Endothelial cell of umbilical vein (primary cell): ENCODE measurements at regions not wholly inside any gene's neighbourhood (a gene's known extent, or its start where the extent isn't known, plus 50 kb on each side); places are given as distances from the start of the nearest gene placed in this dataset.

Experiments
- BruUV-seq: library from RNA; stranded (reverse); fragments of 400-500 nt; replicated peaks from 2 replicates; lab custom pipeline; 2021; lab: Mats Ljungman, UMichigan
- CTCF ChIA-PET: fragments of 300-600, 350-600 bp; sonication (Branson Sonifier 250); formaldehyde crosslinking; loops from one replicate; lab custom pipeline; 2021; ENCODE audit warnings: antibody characterized with exemption, inconsistent platforms; lab: Charles Lee
- POLR2A ChIA-PET: fragments of 300-600, 350-600 bp; sonication (Branson Sonifier 250); formaldehyde crosslinking; loops from one replicate; lab custom pipeline; 2021; ENCODE audit warnings: antibody characterized with exemption, inconsistent platforms; lab: Charles Lee
- DNase-seq: peaks from one replicate; pipeline ENCODE4 v3.0.0-alpha.2; 2011; ENCODE audit warnings: low read depth, low spot score
- FAIRE-seq: peaks from 2 replicates; lab custom pipeline; 2011; peaks lifted over from hg19 to GRCh38; lab: Jason Lieb, UNC
- H2AFZ ChIP-seq: 2 replicates; pipeline ENCODE4 v1.6.0; 2012; ENCODE audit warnings: low read depth, low read length, control low read depth, inconsistent platforms
- H3K27ac ChIP-seq: 2 replicates; pipeline ENCODE4 v1.5.1; 2011; ENCODE audit warnings: low read depth, mild to moderate bottlenecking, control low read depth, low read length, moderate library complexity; ENCODE audit not compliant: insufficient read depth
- H3K27me3 ChIP-seq, 2 experiments: 2 replicates each; pipeline versions ENCODE4 v1.6.0 to v1.6.1; 2011; ENCODE audit warnings: low read length in 2 of 2, mixed read lengths in 1 of 2; ENCODE audit not compliant: control insufficient read depth in 2 of 2, insufficient read depth in 2 of 2
- H3K36me3 ChIP-seq, 2 experiments: 2 replicates in 1 of 2; 3 replicates in 1 of 2; pipeline ENCODE4 v1.5.1; 2011; ENCODE audit warnings: low read length in 2 of 2, mild to moderate bottlenecking in 1 of 2, moderate library complexity in 1 of 2; ENCODE audit not compliant: control insufficient read depth in 2 of 2, insufficient read depth in 2 of 2; ENCODE audit errors: extremely low read depth in 1 of 2
- H3K4me1 ChIP-seq: 3 replicates; pipeline ENCODE4 v1.5.1; 2011; ENCODE audit warnings: mild to moderate bottlenecking, low read length; ENCODE audit not compliant: control insufficient read depth, insufficient read depth; ENCODE audit errors: extremely low read depth
- H3K4me2 ChIP-seq: 2 replicates; pipeline ENCODE4 v1.6.1; 2011; ENCODE audit warnings: low read length, control low read depth, mixed read lengths; ENCODE audit not compliant: insufficient read depth
- H3K4me3 ChIP-seq, 3 experiments: fragments of 200-600 bp in 1 of 3; sonication (generic), shearing (Covaris generic) in 1 of 3; replicated peaks in 1 of 3; 2 replicates each; pipeline ENCODE4 v1.5.1; 2011 to 2016; ENCODE audit warnings: control low read depth in 3 of 3, low read length in 3 of 3, mild to moderate bottlenecking in 2 of 3, inconsistent platforms in 1 of 3, low read depth in 1 of 3, moderate library complexity in 1 of 3; ENCODE audit not compliant: insufficient read depth in 1 of 3
- H3K79me2 ChIP-seq: 2 replicates; pipeline ENCODE4 v1.6.0; 2012; ENCODE audit warnings: low read length, inconsistent platforms; ENCODE audit not compliant: control insufficient read depth, insufficient read depth
- H3K9ac ChIP-seq: replicated peaks from 2 replicates; pipeline ENCODE3; 2011; ENCODE audit warnings: low read length, control low read depth; ENCODE audit not compliant: insufficient read depth; ENCODE audit errors: extremely low read depth
- H3K9me1 ChIP-seq: replicated peaks from 3 replicates; pipeline ENCODE4 v1.6.0; 2011; ENCODE audit warnings: mild to moderate bottlenecking, low read length; ENCODE audit not compliant: control insufficient read depth, insufficient read depth; ENCODE audit errors: extremely low read depth
- H3K9me3 ChIP-seq: replicated peaks from 2 replicates; pipeline ENCODE4 v1.5.1; 2012; ENCODE audit warnings: low read length, inconsistent platforms; ENCODE audit not compliant: control insufficient read depth, insufficient read depth
- H4K20me1 ChIP-seq: replicated peaks from 2 replicates; pipeline ENCODE3; 2011; ENCODE audit warnings: mild to moderate bottlenecking, low read length; ENCODE audit not compliant: control insufficient read depth, insufficient read depth; ENCODE audit errors: extremely low read depth
- EZH2 ChIP-seq: IDR thresholded peaks from 2 replicates; pipeline ENCODE4 v1.6.1; 2012; ENCODE audit warnings: borderline replicate concordance, low read depth, mild to moderate bottlenecking, moderate library complexity, low read length, inconsistent platforms; ENCODE audit not compliant: severe bottlenecking
- FOS ChIP-seq: IDR thresholded peaks from 2 replicates; pipeline ENCODE4 v1.6.1; 2011; ENCODE audit warnings: mild to moderate bottlenecking, low read length, moderate library complexity, borderline replicate concordance; ENCODE audit not compliant: insufficient read depth
- GATA2 ChIP-seq: IDR thresholded peaks from 2 replicates; pipeline ENCODE4 v1.7.0; 2011; ENCODE audit warnings: low read depth, mild to moderate bottlenecking, moderate library complexity, mixed read lengths, low read length; ENCODE audit not compliant: insufficient read length, insufficient read depth
- JUN ChIP-seq: IDR thresholded peaks from 2 replicates; pipeline ENCODE4 v1.6.1; 2011; ENCODE audit warnings: borderline replicate concordance, low read depth; ENCODE audit not compliant: insufficient read length, insufficient read depth
- MAX ChIP-seq: IDR thresholded peaks from 2 replicates; pipeline ENCODE4 v1.6.1; 2011; ENCODE audit not compliant: insufficient read depth, insufficient read length
- MYC ChIP-seq: IDR thresholded peaks from one replicate; pipeline ENCODE4 v1.6.1; 2011; ENCODE audit warnings: mild to moderate bottlenecking, low read depth, low read length
- POLR2A ChIP-seq: IDR thresholded peaks from 2 replicates; pipeline ENCODE4 v1.6.1; 2012; ENCODE audit warnings: low read depth, mild to moderate bottlenecking, control low read depth, low read length
- POLR2AphosphoS5 ChIP-seq: IDR thresholded peaks from 2 replicates; pipeline ENCODE4 v1.6.1; 2012; ENCODE audit warnings: low read depth, mild to moderate bottlenecking, control low read depth, low read length, moderate library complexity; ENCODE audit not compliant: insufficient read depth
- dilution Hi-C: fragments of 300-500 bp; cut with MboI; formaldehyde crosslinking; loops from one replicate; pipeline ENCODE4 v1.15.0; 2019; ENCODE audit warnings: low sequenced_read_pairs; ENCODE audit not compliant: extremely low pct_ligation_motif_present
- intact Hi-C: fragments of 100-400 bp; cut with micrococcal nuclease; formaldehyde crosslinking; loops from one replicate; pipeline ENCODE4 v1.10.0; 2022
- TF ChIP-seq, protein P1 (sequence below), 2 donors: IDR thresholded peaks; 1 replicate in 1 of 2; 2 replicates in 1 of 2; pipeline ENCODE4 v1.5.1; 2011; ENCODE audit warnings: low read length in 2 of 2, mild to moderate bottlenecking in 2 of 2, moderate library complexity in 2 of 2, control low read depth in 1 of 2, inconsistent platforms in 1 of 2, low read depth in 1 of 2; ENCODE audit not compliant: insufficient read depth in 1 of 2; ENCODE audit errors: extremely low read depth in 1 of 2

GRCh38 chr14:35231207-35231760, 60.9 kb upstream of the PSMA6 start:
- H3K9me3 ChIP-seq = no peaks in the 10 kb centered on the region
- H3K79me2 ChIP-seq = no peaks in the 10 kb centered on the region
- no peaks in the 10 kb centered on the region for H3K9me1 ChIP-seq
- H2AFZ ChIP-seq = no peak overlapping the region
- no peak overlapping the region for H3K27ac ChIP-seq
- H3K27me3 ChIP-seq = no peaks in the 10 kb centered on the region
- TF ChIP-seq EZH2 (no peak), GATA2 (no peak), JUN (no peak), MAX (no peak), MYC (no peak), POLR2A (no peak), POLR2AphosphoS5 (no peak), FOS (no peak)
- TF ChIP-seq, protein P1, sequence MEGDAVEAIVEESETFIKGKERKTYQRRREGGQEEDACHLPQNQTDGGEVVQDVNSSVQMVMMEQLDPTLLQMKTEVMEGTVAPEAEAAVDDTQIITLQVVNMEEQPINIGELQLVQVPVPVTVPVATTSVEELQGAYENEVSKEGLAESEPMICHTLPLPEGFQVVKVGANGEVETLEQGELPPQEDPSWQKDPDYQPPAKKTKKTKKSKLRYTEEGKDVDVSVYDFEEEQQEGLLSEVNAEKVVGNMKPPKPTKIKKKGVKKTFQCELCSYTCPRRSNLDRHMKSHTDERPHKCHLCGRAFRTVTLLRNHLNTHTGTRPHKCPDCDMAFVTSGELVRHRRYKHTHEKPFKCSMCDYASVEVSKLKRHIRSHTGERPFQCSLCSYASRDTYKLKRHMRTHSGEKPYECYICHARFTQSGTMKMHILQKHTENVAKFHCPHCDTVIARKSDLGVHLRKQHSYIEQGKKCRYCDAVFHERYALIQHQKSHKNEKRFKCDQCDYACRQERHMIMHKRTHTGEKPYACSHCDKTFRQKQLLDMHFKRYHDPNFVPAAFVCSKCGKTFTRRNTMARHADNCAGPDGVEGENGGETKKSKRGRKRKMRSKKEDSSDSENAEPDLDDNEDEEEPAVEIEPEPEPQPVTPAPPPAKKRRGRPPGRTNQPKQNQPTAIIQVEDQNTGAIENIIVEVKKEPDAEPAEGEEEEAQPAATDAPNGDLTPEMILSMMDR (IDR thresholded peaks at IDR 0.05; ENCODE audit: extremely low read depth in 1 of 2, insufficient read depth in 1 of 2, low read depth in 1 of 2, low read length in 2 of 2) = no peak
- POLR2A ChIA-PET = interaction anchor here (0.6 kb wide), 1 partner anchor 16 kb away, joined by 3 read pairs; no protein-coding TSS in a partner anchor
- H3K4me1 ChIP-seq = no peaks in the 10 kb centered on the region
- DNase-seq = no peak
- H3K4me3 ChIP-seq = no peak overlapping the region
- H3K9ac ChIP-seq = no peak overlapping the region
- no peaks in the 10 kb centered on the region for H4K20me1 ChIP-seq
- intact Hi-C loops (no loop called here), dilution Hi-C loops (no loop called here)
- BruUV-seq = no TSS peak
- CTCF ChIA-PET = interaction anchor here (0.6 to 2.2 kb wide), 6 partner anchors 16 to 456 kb away, joined by 3 to 8 read pairs (median 4); no protein-coding TSS in a partner anchor
- FAIRE-seq = no peak
- no peaks in the 10 kb centered on the region for H3K36me3 ChIP-seq
- H3K4me2 ChIP-seq = no peak overlapping the region
